HCT116 (cell line): ENCODE measurements at regions not wholly inside any gene's neighbourhood (a gene's known extent, or its start where the extent isn't known, plus 50 kb on each side); places are given as distances from the start of the nearest gene placed in this dataset.

Source experiments
- ATAC-seq: fragments of 200-7000 bp; cut with Tn5 transposase; 2 replicates; pipeline ENCODE4 v1.9.1; 2020; ENCODE audit warnings: mild to moderate bottlenecking, moderate library complexity
- BruUV-seq: library from RNA; stranded (reverse); fragments of 400-500 nt; replicated peaks from 2 replicates; lab custom pipeline; 2021; lab: Mats Ljungman, UMichigan
- CTCF ChIA-PET: fragments of 300-600 bp; sonication (Branson Sonifier 250); formaldehyde crosslinking; loops from one replicate; lab custom pipeline; 2021; ENCODE audit warnings: antibody characterized with exemption; lab: Charles Lee
- POLR2A ChIA-PET: fragments of 300-600, 350-600 bp; sonication (Branson Sonifier 250); formaldehyde crosslinking; loops from one replicate; lab custom pipeline; 2021; ENCODE audit warnings: antibody characterized with exemption; lab: Charles Lee
- RAD21 ChIA-PET, 2 experiments: fragments of 300-600 bp; sonication (Branson Sonifier 250); formaldehyde crosslinking; loops; one replicate each; lab custom pipeline; 2023; ENCODE audit warnings: low total read pairs in 2 of 2; ENCODE audit not compliant: uncharacterized antibody in 2 of 2, unreplicated experiment in 2 of 2, low non-redundant PET in 1 of 2; lab: Charles Lee
- DNase-seq: peaks from one replicate; pipeline ENCODE4 v3.0.0-alpha.2; 2010; ENCODE audit warnings: low read depth, low spot score
- H2AFZ ChIP-seq: fragments of 200-600 bp; shearing (Covaris generic), sonication (generic); 2 replicates; pipeline ENCODE4 v1.6.1; 2017; ENCODE audit warnings: low read depth, mixed run types, mixed read lengths, antibody characterized with exemption, low read length; ENCODE audit not compliant: poor library complexity, severe bottlenecking
- H3K27ac ChIP-seq: 2 replicates; pipeline ENCODE4 v1.5.1; 2012; ENCODE audit warnings: low read depth, low read length
- H3K27me3 ChIP-seq: fragments of 200-600 bp; sonication (generic); 2 replicates; pipeline ENCODE4 v1.6.1; 2016; ENCODE audit warnings: mixed run types, low read length, mixed read lengths; ENCODE audit not compliant: insufficient read depth
- H3K36me3 ChIP-seq, 2 experiments: fragments of 200-500 bp in 1 of 2; fragments of 200-600 bp in 1 of 2; sonication (Bioruptor generic) in 1 of 2; sonication (generic) in 1 of 2; 2 replicates each; pipeline versions ENCODE4 v1.5.1 to v1.6.1; 2014 to 2016; ENCODE audit warnings: low read length in 2 of 2, inconsistent platforms in 1 of 2, mixed read lengths in 1 of 2, mixed run types in 1 of 2; ENCODE audit not compliant: insufficient read depth in 2 of 2, control insufficient read depth in 1 of 2
- H3K4me1 ChIP-seq, 2 experiments: fragments of 200-600 bp in 1 of 2; sonication (generic) in 1 of 2; 2 replicates each; pipeline versions ENCODE4 v1.5.1 to v1.6.1; 2012 to 2017; ENCODE audit warnings: low read length in 2 of 2, inconsistent platforms in 1 of 2, mild to moderate bottlenecking in 1 of 2, mixed read lengths in 1 of 2, mixed run types in 1 of 2, moderate library complexity in 1 of 2; ENCODE audit not compliant: insufficient read depth in 2 of 2, control insufficient read depth in 1 of 2
- H3K4me2 ChIP-seq: fragments of 200-600 bp; sonication (generic); 2 replicates; pipeline ENCODE4 v1.6.1; 2017; ENCODE audit warnings: mixed run types, low read length, mixed read lengths
- H3K4me3 ChIP-seq, 2 experiments: fragments of 200-600 bp in 1 of 2; sonication (generic) in 1 of 2; replicated peaks in 1 of 2; 2 replicates each; pipeline ENCODE4 v1.5.1; 2011 to 2016; ENCODE audit warnings: low read length in 2 of 2, control low read depth in 1 of 2, low read depth in 1 of 2, mild to moderate bottlenecking in 1 of 2, mixed read lengths in 1 of 2, mixed run types in 1 of 2
- H3K79me2 ChIP-seq: fragments of 200-600 bp; sonication (generic); 2 replicates; pipeline ENCODE4 v1.6.1; 2017; ENCODE audit warnings: mild to moderate bottlenecking, mixed run types, low read length, moderate library complexity, mixed read lengths; ENCODE audit not compliant: insufficient read depth
- H3K9ac ChIP-seq: fragments of 200-600 bp; sonication (generic); 2 replicates; pipeline ENCODE4 v1.6.1; 2016; ENCODE audit warnings: low read length, mixed read lengths
- H3K9me2 ChIP-seq: fragments of 200-600 bp; sonication (generic), shearing (Covaris generic); 2 replicates; pipeline ENCODE4 v1.6.1; 2017; ENCODE audit warnings: mixed run types, mild to moderate bottlenecking, moderate library complexity; ENCODE audit not compliant: insufficient read depth
- H3K9me3 ChIP-seq, 2 experiments: fragments of 200-500 bp in 1 of 2; fragments of 200-600 bp in 1 of 2; sonication (Bioruptor generic) in 1 of 2; sonication (generic) in 1 of 2; 2 replicates each; pipeline ENCODE4 v1.6.1; 2014 to 2017; ENCODE audit warnings: low read length in 2 of 2, mixed read lengths in 2 of 2, inconsistent platforms in 1 of 2, low read depth in 1 of 2, mild to moderate bottlenecking in 1 of 2, mixed run types in 1 of 2, moderate library complexity in 1 of 2; ENCODE audit not compliant: control insufficient read depth in 1 of 2, insufficient read depth in 1 of 2
- H4K20me1 ChIP-seq: fragments of 200-600 bp; sonication (generic), shearing (Covaris generic); 2 replicates; pipeline ENCODE4 v1.6.1; 2017; ENCODE audit warnings: mixed run types, mild to moderate bottlenecking, moderate library complexity; ENCODE audit not compliant: insufficient read depth
- ATF3 ChIP-seq: IDR thresholded peaks from 2 replicates; pipeline ENCODE4 v1.6.1; 2012
- CBX3 ChIP-seq: IDR thresholded peaks from 2 replicates; pipeline ENCODE4 v1.6.1; 2012; ENCODE audit warnings: low read depth
- CEBPB ChIP-seq: IDR thresholded peaks from 2 replicates; pipeline ENCODE4 v1.6.1; 2012; ENCODE audit warnings: low read depth
- EZH2phosphoT487 ChIP-seq: fragments of 200-600 bp; IDR thresholded peaks from 2 replicates; pipeline ENCODE4 v1.6.1; 2018; ENCODE audit warnings: antibody characterized with exemption, borderline replicate concordance
- POLR2AphosphoS5 ChIP-seq: IDR thresholded peaks from 2 replicates; pipeline ENCODE4 v1.6.1; 2011; ENCODE audit warnings: mild to moderate bottlenecking, low read depth, low read length, moderate library complexity
- REST ChIP-seq: IDR thresholded peaks from 2 replicates; pipeline ENCODE4 v1.6.1; 2012; ENCODE audit warnings: low read depth
- ZFX ChIP-seq: fragments of 450-650 bp; IDR thresholded peaks from 2 replicates; pipeline ENCODE4 v1.6.1; 2017
- intact Hi-C: fragments of 100-400 bp; cut with micrococcal nuclease; formaldehyde crosslinking; loops from 2 replicates; pipeline ENCODE4 v1.10.0; 2022

GRCh38 chr5:133757396-133757945 lies 145.1 kb upstream of the FSTL4 start:
- Histone ChIP-seq H3K4me1 (no peaks in the 10 kb centered on the region), H3K27ac (no peak overlapping the region), H3K27me3 (peaks cover 30% of the 10 kb centered on the region), H3K9ac (no peak overlapping the region), H3K4me3 (no peak overlapping the region), H2AFZ (no peak overlapping the region), H3K4me2 (no peak overlapping the region), H3K9me3 (no peaks in the 10 kb centered on the region), H4K20me1 (no peaks in the 10 kb centered on the region), H3K36me3 (no peaks in the 10 kb centered on the region), H3K9me2 (no peaks in the 10 kb centered on the region; the same call in 1 of the 2 replicates), H3K79me2 (no peaks in the 10 kb centered on the region)
- BruUV-seq, result no TSS peak
- intact Hi-C loops, result no loop called here
- POLR2A ChIA-PET, result no interaction called here
- no peak for TF ChIP-seq EZH2phosphoT487
- TF ChIP-seq ATF3, result no peak
- TF ChIP-seq CBX3, result no peak
- TF ChIP-seq REST, result no peak
- no peak for TF ChIP-seq POLR2AphosphoS5
- no peak for TF ChIP-seq ZFX
- ATAC-seq (no peak), DNase-seq (no peak)
- CTCF ChIA-PET, result no interaction called here
- RAD21 ChIA-PET, result no interaction called here

- ChIA-PET CTCF (no interaction called here), POLR2A (no interaction called here), RAD21 (no interaction called here)
- TF ChIP-seq CEBPB, result no peak
- H3K4me2 ChIP-seq, result no peak overlapping the region
- no TSS peak for BruUV-seq
- DNase-seq (no peak), ATAC-seq (no peak)
- no peak overlapping the region for H3K27ac ChIP-seq
- H4K20me1 ChIP-seq, result no peaks in the 10 kb centered on the region
- H3K4me1 ChIP-seq, result no peaks in the 10 kb centered on the region
- no peak overlapping the region for H2AFZ ChIP-seq
- no peak overlapping the region for H3K9ac ChIP-seq
- intact Hi-C loops, result no loop called here
- peaks cover 30% of the 10 kb centered on the region for H3K27me3 ChIP-seq
- H3K9me3 ChIP-seq, result no peaks in the 10 kb centered on the region
- no peaks in the 10 kb centered on the region; the same call in 1 of the 2 replicates for H3K9me2 ChIP-seq
- no peaks in the 10 kb centered on the region for H3K79me2 ChIP-seq
- no peak overlapping the region for H3K4me3 ChIP-seq
- no peaks in the 10 kb centered on the region for H3K36me3 ChIP-seq
These were observed 144.4 kb upstream of the FSTL4 start for GRCh38 chr5:133756756-133757155.
